22Rv1 (cell line): ENCODE measurements at regions not wholly inside any gene's neighbourhood (a gene's known extent, or its start where the extent isn't known, plus 50 kb on each side); places are given as distances from the start of the nearest gene placed in this dataset.

ENCODE experiments used
- CTCF ChIP-seq: fragments of 450-650 bp; IDR thresholded peaks from 2 replicates; pipeline ENCODE4 v1.5.1; 2017; ENCODE audit warnings: mild to moderate bottlenecking
- ZFX ChIP-seq: fragments of 450-650 bp; IDR thresholded peaks from 2 replicates; pipeline ENCODE4 v1.6.1; 2017; ENCODE audit warnings: antibody characterized with exemption, borderline replicate concordance

GRCh38 chr13:40146611-40147117 is 491.2 kb downstream of the COG6 start:
- TF ChIP-seq CTCF (no peak), ZFX (no peak)
